ENCODE measurements at regions not wholly inside any gene's neighbourhood (a gene's known extent, or its start where the extent isn't known, plus 50 kb on each side); places are given as distances from the start of the nearest gene placed in this dataset.

- TF ChIP-seq, protein P1, sequence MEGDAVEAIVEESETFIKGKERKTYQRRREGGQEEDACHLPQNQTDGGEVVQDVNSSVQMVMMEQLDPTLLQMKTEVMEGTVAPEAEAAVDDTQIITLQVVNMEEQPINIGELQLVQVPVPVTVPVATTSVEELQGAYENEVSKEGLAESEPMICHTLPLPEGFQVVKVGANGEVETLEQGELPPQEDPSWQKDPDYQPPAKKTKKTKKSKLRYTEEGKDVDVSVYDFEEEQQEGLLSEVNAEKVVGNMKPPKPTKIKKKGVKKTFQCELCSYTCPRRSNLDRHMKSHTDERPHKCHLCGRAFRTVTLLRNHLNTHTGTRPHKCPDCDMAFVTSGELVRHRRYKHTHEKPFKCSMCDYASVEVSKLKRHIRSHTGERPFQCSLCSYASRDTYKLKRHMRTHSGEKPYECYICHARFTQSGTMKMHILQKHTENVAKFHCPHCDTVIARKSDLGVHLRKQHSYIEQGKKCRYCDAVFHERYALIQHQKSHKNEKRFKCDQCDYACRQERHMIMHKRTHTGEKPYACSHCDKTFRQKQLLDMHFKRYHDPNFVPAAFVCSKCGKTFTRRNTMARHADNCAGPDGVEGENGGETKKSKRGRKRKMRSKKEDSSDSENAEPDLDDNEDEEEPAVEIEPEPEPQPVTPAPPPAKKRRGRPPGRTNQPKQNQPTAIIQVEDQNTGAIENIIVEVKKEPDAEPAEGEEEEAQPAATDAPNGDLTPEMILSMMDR (IDR thresholded peaks at IDR 0.05; ENCODE audit: poor library complexity) = no peak
- no peak for TF ChIP-seq EZH2 (IDR thresholded peaks at IDR 0.05; ENCODE audit: borderline replicate concordance)
Observed at GRCh38 chr6:167659046-167659445, 167.7 kb upstream of the AFDN start.

Data from hepatocyte (in vitro differentiated cells).